ENCODE measurements at regions not wholly inside any gene's neighbourhood (a gene's known extent, or its start where the extent isn't known, plus 50 kb on each side); places are given as distances from the start of the nearest gene placed in this dataset.

GRCh38 chr7:120205101-120205500 is 67.9 kb upstream of the KCND2 start:
- no peak for TF ChIP-seq CTCF (IDR thresholded peaks at IDR 0.05)
- no peak for TF ChIP-seq POLR2A (IDR thresholded peaks at IDR 0.05)
